TTC549 (cell line): ENCODE measurements at regions not wholly inside any gene's neighbourhood (a gene's known extent, or its start where the extent isn't known, plus 50 kb on each side); places are given as distances from the start of the nearest gene placed in this dataset.
A peak's percentile ranks its signal among the peaks of the same experiment; 100 is the strongest.
"Not testable (repeated sequence)": the region's sequence is repeated elsewhere in the genome, so short reads cannot be mapped to it uniquely, and the experiment has no call there.

Source experiments
- FAIRE-seq: peaks from 2 replicates; lab custom pipeline; 2012; peaks lifted over from hg19 to GRCh38; lab: Jason Lieb, UNC

GRCh38 chrX:54615109-54615508, 85.1 kb downstream of the GNL3L start:
- FAIRE-seq = no peak

DNA sequence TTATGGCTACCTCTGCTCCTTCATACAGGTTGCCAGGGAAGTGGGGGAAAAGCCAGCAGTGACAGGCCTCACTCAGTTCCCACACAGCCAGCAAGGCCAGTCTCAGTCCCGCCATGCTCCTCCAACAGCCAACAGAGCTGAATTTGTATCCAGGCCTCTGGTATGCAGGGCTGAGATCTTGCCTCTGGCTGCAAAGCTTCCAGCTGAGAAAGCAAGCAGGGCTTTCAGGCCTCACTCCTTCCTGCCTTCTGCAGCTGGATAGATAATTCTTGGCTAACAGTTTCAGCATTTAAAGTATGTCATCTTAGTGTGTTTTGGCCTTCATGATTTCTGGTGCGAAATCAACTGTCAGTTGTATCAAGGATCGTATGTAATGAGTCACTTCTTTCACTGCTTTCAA, 103.6 kb downstream of the GNL3L start:
- FAIRE-seq = no peak

DNA sequence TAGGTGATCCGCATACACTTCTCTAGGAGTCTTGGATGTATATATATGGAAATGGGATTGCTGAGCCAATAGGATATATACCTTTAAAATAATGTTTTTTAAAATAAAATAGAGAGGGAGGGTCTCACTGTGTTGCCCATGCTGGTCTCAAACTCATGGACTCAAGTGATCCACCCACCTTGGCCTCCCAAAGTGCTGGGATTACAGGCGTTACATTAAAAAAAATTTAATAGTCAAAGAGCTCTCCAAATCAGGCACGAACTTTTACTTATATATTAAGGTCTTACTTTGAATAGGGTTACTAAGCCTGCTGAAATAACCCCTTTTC, 109.0 kb downstream of the GNL3L start:
- no peak for FAIRE-seq

- FAIRE-seq = peak; percentile 81
These were observed 109.5 kb downstream of the GNL3L start for GRCh38 chrX:54639346-54640102.

GRCh38 chrX:54640103-54640690, 110.2 kb downstream of the GNL3L start:
- no peak for FAIRE-seq

DNA sequence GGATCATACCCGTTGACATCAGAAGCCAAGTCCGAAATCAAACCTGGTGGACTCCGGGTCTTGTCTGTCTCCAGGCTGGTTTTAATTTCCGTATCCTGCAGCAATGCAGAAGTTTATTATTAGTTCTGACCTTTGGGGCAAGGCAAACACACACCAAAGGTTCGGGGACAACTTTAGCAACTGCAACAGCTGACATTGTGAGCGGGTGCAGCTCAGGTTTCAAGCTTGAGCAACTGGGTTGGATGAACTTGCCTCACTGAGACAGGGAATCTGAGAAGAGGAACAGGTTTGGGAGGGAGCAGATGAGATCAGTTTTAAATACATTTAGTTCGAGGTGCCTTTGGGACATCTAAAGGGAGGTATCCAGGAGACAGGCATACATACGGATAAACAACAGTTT, 110.7 kb downstream of the GNL3L start:
- FAIRE-seq = no peak

GRCh38 chrX:54641530-54641929, 111.5 kb downstream of the GNL3L start:
- no peak for FAIRE-seq

- FAIRE-seq = not testable (repeated sequence)
These were observed 117.6 kb downstream of the GNL3L start for GRCh38 chrX:54647607-54648006.

DNA sequence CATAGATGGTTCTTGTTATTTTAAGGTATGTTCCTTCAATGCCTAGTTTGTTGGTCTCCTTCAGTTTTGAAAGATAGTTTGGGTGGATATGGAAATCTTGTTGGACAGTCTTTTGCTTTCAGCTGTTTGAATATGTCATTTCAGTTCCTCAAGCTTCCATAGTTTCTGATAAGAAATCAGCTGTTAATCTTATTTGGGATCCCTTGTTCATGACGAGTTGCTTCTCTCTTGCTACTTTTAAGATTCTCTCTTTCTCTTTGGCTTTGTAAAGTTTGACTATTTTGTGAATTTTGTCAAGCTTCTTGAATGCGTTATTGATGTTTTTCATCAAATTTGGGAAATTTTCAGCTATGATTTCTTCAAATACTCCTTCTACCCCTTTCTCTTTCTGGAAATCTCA, 129.5 kb downstream of the GNL3L start:
- FAIRE-seq = no peak

- no peak for FAIRE-seq
These were observed 122.3 kb downstream of the ITIH6 start for GRCh38 chrX:54675762-54676161.

- FAIRE-seq = no peak
These were observed 102.8 kb downstream of the ITIH6 start for GRCh38 chrX:54695231-54695630.

DNA sequence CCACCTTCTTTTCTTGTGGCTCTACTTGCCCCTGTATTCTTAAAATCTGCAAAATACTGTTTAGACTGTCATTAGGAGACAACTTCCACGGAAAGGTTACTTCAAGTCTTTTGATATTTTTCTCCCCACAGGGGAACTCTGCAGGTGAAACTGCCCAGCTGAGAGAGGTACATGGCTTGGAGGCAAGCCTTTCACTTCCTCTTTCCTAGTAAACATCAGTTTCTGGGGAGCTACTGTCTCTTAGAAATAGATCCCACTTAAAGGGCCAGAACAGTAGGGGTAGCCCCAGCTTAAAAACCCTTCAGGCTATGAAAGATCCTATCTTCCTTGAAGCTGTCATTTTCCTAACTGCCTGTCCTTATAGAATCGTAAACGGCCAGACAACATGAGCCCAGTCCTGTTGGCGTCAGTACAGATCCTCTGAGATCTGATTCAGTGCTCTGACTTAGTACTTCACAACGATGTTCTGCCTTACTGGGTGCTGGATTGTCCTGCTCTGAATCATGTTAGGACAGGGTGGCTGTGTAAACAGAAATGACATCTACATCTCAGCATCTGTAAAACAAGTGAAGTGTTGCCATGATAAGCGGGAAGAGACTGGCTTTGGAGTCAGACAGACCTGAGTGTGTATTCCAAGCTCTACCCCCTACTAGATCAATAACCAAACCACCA, 102.1 kb downstream of the ITIH6 start:
- no peak for FAIRE-seq
